GM12891 (cell line): ENCODE measurements at regions not wholly inside any gene's neighbourhood (a gene's known extent, or its start where the extent isn't known, plus 50 kb on each side); places are given as distances from the start of the nearest gene placed in this dataset.
"Not testable (repeated sequence)": the region's sequence is repeated elsewhere in the genome, so short reads cannot be mapped to it uniquely, and the experiment has no call there.

Experiments used
- DNase-seq: peaks from one replicate; pipeline ENCODE4 v3.0.0; 2011; ENCODE audit warnings: low spot score; ENCODE audit not compliant: insufficient read length
- FAIRE-seq: peaks from 2 replicates; lab custom pipeline; 2011; peaks lifted over from hg19 to GRCh38; lab: Jason Lieb, UNC
- PAX5 ChIP-seq: IDR thresholded peaks from 2 replicates; pipeline ENCODE4 v1.6.1; 2011; ENCODE audit warnings: low read length, moderate library complexity, mild to moderate bottlenecking; ENCODE audit not compliant: insufficient read depth, severe bottlenecking
- POLR2A ChIP-seq: IDR thresholded peaks from 2 replicates; pipeline ENCODE4 v1.6.1; 2011; ENCODE audit warnings: low read depth, low read length, control low read depth
- POLR2AphosphoS5 ChIP-seq: IDR thresholded peaks from 2 replicates; pipeline ENCODE4 v1.6.1; 2011; ENCODE audit warnings: low read depth, low read length, control low read depth
- POU2F2 ChIP-seq: IDR thresholded peaks from 2 replicates; pipeline ENCODE4 v1.6.1; 2011; ENCODE audit warnings: low read depth, mild to moderate bottlenecking, control low read depth, low read length, moderate library complexity
- SPI1 ChIP-seq: IDR thresholded peaks from 2 replicates; pipeline ENCODE4 v1.6.1; 2011; ENCODE audit warnings: low read depth, low read length, control low read depth
- TAF1 ChIP-seq: IDR thresholded peaks from 2 replicates; pipeline ENCODE4 v1.6.1; 2011; ENCODE audit warnings: low read depth, low read length, control low read depth

GRCh38 chr4:179353786-179354185 lies 1911.5 kb upstream of the AGA start:
- FAIRE-seq: no peak
- DNase-seq: no peak
- TF ChIP-seq POLR2A: no peak
- no peak for TF ChIP-seq POLR2AphosphoS5
- TF ChIP-seq TAF1: no peak
- no peak for TF ChIP-seq POU2F2
- no peak for TF ChIP-seq SPI1
- TF ChIP-seq PAX5: no peak

- TF ChIP-seq POLR2A (no peak), SPI1 (no peak), POU2F2 (no peak), TAF1 (no peak), POLR2AphosphoS5 (no peak), PAX5 (no peak)
- no peak for FAIRE-seq
- DNase-seq: no peak
Observed at GRCh38 chr4:179361978-179362486, 1919.8 kb upstream of the AGA start.

GRCh38 chr4:179365932-179366331 lies 1923.7 kb upstream of the AGA start:
- not testable (repeated sequence) for FAIRE-seq, DNase-seq

GRCh38 chr4:179372242-179372641 lies 1930.0 kb upstream of the AGA start:
- no peak for FAIRE-seq
- DNase-seq: no peak
- TF ChIP-seq PAX5: no peak
- TF ChIP-seq POU2F2: no peak
- TF ChIP-seq POLR2AphosphoS5: no peak
- no peak for TF ChIP-seq POLR2A
- TF ChIP-seq TAF1: no peak
- no peak for TF ChIP-seq SPI1

- no peak for DNase-seq
- no peak for FAIRE-seq
- TF ChIP-seq POLR2AphosphoS5 (no peak), POLR2A (no peak), POU2F2 (no peak), PAX5 (no peak), TAF1 (no peak), SPI1 (no peak)
Observed at GRCh38 chr4:179372746-179373145, 1930.5 kb upstream of the AGA start.

GRCh38 chr4:179378847-179379246 lies 1936.6 kb upstream of the AGA start:
- not testable (repeated sequence) for DNase-seq, FAIRE-seq

- FAIRE-seq (no peak), DNase-seq (no peak)
- no peak for TF ChIP-seq POLR2AphosphoS5
- TF ChIP-seq POU2F2: no peak
- TF ChIP-seq POLR2A: no peak
Observed at GRCh38 chr4:179392787-179393186, 1950.5 kb upstream of the AGA start.

GRCh38 chr4:179398414-179398813 lies 1956.2 kb upstream of the AGA start:
- DNase-seq (no peak), FAIRE-seq (no peak)
- no peak for TF ChIP-seq POLR2AphosphoS5

GRCh38 chr4:179399054-179399782 lies 1957.0 kb upstream of the AGA start:
- no peak for FAIRE-seq
- no peak for DNase-seq
- no peak for TF ChIP-seq POU2F2
- TF ChIP-seq TAF1: no peak
- TF ChIP-seq PAX5: no peak
- TF ChIP-seq POLR2AphosphoS5: no peak
- TF ChIP-seq SPI1: no peak
- TF ChIP-seq POLR2A: no peak

- DNase-seq (no peak), FAIRE-seq (no peak)
- TF ChIP-seq POLR2A (no peak), POU2F2 (no peak), SPI1 (no peak), POLR2AphosphoS5 (no peak), TAF1 (no peak), PAX5 (no peak)
Observed at GRCh38 chr4:179415037-179415846, 1973.0 kb upstream of the AGA start.
